ENCODE measurements at regions not wholly inside any gene's neighbourhood (a gene's known extent, or its start where the extent isn't known, plus 50 kb on each side); places are given as distances from the start of the nearest gene placed in this dataset.

DNA sequence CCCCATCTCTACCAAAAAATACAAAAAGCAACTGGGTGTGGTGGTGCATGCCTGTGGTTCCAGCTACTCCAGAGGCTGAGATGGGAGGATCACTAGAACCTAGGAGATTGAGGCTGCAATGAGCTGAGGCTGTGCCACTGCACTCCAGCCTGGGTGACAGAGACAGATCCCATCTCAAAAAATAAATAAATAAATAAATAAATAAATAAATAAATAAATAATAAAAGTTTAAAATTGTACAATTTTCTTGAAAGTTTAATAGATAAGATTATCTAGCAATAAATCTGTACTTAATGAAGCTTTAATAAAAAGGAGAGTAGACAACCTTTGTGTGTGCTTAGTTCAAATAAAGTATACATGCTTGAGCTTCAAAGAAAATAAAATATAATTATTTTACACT is 310.0 kb upstream of the LRIG3 start (continued):
- TF ChIP-seq ZNF132 (tag by site-specific recombination; IDR thresholded peaks at IDR 0.05; ENCODE audit: borderline replicate concordance) (no peak), ZNF112 (tag by site-specific recombination; IDR thresholded peaks at IDR 0.05) (no peak), OVOL3 (tag by site-specific recombination; IDR thresholded peaks at IDR 0.05) (no peak), ZNF140 (tag by site-specific recombination; IDR thresholded peaks at IDR 0.05) (peak; percentile 51; the same call in 1 of the 2 replicates), ZNF391 (tag by site-specific recombination; IDR thresholded peaks at IDR 0.05; ENCODE audit: borderline replicate concordance, low read depth) (no peak), ZNF184 (tag by site-specific recombination; IDR thresholded peaks at IDR 0.05) (no peak), ZNF560 (tag by site-specific recombination; IDR thresholded peaks at IDR 0.05; ENCODE audit: borderline replicate concordance) (no peak), ZSCAN30 (tag by site-specific recombination; IDR thresholded peaks at IDR 0.05) (no peak), ZNF510 (tag by site-specific recombination; IDR thresholded peaks at IDR 0.05; ENCODE audit: insufficient replicate concordance) (peak; percentile 65), ZNF664 (tag by site-specific recombination; IDR thresholded peaks at IDR 0.05) (no peak), ZBTB7A (tag by site-specific recombination; IDR thresholded peaks at IDR 0.05; ENCODE audit: low read depth) (no peak), WT1 (tag by site-specific recombination; IDR thresholded peaks at IDR 0.05) (no peak), REPIN1 (tag by site-specific recombination; IDR thresholded peaks at IDR 0.05; ENCODE audit: low read depth) (no peak), ZNF843 (tag by site-specific recombination; IDR thresholded peaks at IDR 0.05) (no peak), ZIC2 (tag by site-specific recombination; IDR thresholded peaks at IDR 0.05) (no peak), ZNF561 (tag by site-specific recombination; IDR thresholded peaks at IDR 0.05; ENCODE audit: borderline replicate concordance) (no peak), PRDM1 (tag by site-specific recombination; IDR thresholded peaks at IDR 0.05) (no peak), ZNF585B (tag by site-specific recombination; IDR thresholded peaks at IDR 0.05) (no peak), ZXDB (tag by site-specific recombination; IDR thresholded peaks at IDR 0.05) (peak; percentile 53; the same call in 1 of the 2 replicates), YY2 (tag by site-specific recombination; IDR thresholded peaks at IDR 0.05) (no peak), GLIS1 (tag by site-specific recombination; IDR thresholded peaks at IDR 0.05) (no peak), ZNF654 (tag by site-specific recombination; IDR thresholded peaks at IDR 0.05; ENCODE audit: low read depth) (peak; percentile 20; the same call in 1 of the 2 replicates), ZNF660 (tag by site-specific recombination; IDR thresholded peaks at IDR 0.05) (no peak)
- TF ChIP-seq, protein P1, sequence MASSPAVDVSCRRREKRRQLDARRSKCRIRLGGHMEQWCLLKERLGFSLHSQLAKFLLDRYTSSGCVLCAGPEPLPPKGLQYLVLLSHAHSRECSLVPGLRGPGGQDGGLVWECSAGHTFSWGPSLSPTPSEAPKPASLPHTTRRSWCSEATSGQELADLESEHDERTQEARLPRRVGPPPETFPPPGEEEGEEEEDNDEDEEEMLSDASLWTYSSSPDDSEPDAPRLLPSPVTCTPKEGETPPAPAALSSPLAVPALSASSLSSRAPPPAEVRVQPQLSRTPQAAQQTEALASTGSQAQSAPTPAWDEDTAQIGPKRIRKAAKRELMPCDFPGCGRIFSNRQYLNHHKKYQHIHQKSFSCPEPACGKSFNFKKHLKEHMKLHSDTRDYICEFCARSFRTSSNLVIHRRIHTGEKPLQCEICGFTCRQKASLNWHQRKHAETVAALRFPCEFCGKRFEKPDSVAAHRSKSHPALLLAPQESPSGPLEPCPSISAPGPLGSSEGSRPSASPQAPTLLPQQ (tag by site-specific recombination; IDR thresholded peaks at IDR 0.05), result no peak
- TF ChIP-seq, protein P2, sequence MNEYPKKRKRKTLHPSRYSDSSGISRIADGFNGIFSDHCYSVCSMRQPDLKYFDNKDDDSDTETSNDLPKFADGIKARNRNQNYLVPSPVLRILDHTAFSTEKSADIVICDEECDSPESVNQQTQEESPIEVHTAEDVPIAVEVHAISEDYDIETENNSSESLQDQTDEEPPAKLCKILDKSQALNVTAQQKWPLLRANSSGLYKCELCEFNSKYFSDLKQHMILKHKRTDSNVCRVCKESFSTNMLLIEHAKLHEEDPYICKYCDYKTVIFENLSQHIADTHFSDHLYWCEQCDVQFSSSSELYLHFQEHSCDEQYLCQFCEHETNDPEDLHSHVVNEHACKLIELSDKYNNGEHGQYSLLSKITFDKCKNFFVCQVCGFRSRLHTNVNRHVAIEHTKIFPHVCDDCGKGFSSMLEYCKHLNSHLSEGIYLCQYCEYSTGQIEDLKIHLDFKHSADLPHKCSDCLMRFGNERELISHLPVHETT (tag by site-specific recombination; IDR thresholded peaks at IDR 0.05), result no peak
- TF ChIP-seq, protein P3, sequence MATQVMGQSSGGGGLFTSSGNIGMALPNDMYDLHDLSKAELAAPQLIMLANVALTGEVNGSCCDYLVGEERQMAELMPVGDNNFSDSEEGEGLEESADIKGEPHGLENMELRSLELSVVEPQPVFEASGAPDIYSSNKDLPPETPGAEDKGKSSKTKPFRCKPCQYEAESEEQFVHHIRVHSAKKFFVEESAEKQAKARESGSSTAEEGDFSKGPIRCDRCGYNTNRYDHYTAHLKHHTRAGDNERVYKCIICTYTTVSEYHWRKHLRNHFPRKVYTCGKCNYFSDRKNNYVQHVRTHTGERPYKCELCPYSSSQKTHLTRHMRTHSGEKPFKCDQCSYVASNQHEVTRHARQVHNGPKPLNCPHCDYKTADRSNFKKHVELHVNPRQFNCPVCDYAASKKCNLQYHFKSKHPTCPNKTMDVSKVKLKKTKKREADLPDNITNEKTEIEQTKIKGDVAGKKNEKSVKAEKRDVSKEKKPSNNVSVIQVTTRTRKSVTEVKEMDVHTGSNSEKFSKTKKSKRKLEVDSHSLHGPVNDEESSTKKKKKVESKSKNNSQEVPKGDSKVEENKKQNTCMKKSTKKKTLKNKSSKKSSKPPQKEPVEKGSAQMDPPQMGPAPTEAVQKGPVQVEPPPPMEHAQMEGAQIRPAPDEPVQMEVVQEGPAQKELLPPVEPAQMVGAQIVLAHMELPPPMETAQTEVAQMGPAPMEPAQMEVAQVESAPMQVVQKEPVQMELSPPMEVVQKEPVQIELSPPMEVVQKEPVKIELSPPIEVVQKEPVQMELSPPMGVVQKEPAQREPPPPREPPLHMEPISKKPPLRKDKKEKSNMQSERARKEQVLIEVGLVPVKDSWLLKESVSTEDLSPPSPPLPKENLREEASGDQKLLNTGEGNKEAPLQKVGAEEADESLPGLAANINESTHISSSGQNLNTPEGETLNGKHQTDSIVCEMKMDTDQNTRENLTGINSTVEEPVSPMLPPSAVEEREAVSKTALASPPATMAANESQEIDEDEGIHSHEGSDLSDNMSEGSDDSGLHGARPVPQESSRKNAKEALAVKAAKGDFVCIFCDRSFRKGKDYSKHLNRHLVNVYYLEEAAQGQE (tag by site-specific recombination; IDR thresholded peaks at IDR 0.05), result 0 out of 2 replicates have a peak, but pooled peaks have one; percentile 53
- TF ChIP-seq, protein P4, sequence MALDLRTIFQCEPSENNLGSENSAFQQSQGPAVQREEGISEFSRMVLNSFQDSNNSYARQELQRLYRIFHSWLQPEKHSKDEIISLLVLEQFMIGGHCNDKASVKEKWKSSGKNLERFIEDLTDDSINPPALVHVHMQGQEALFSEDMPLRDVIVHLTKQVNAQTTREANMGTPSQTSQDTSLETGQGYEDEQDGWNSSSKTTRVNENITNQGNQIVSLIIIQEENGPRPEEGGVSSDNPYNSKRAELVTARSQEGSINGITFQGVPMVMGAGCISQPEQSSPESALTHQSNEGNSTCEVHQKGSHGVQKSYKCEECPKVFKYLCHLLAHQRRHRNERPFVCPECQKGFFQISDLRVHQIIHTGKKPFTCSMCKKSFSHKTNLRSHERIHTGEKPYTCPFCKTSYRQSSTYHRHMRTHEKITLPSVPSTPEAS (tag by site-specific recombination; IDR thresholded peaks at IDR 0.05), result no peak
- TF ChIP-seq, protein P5, sequence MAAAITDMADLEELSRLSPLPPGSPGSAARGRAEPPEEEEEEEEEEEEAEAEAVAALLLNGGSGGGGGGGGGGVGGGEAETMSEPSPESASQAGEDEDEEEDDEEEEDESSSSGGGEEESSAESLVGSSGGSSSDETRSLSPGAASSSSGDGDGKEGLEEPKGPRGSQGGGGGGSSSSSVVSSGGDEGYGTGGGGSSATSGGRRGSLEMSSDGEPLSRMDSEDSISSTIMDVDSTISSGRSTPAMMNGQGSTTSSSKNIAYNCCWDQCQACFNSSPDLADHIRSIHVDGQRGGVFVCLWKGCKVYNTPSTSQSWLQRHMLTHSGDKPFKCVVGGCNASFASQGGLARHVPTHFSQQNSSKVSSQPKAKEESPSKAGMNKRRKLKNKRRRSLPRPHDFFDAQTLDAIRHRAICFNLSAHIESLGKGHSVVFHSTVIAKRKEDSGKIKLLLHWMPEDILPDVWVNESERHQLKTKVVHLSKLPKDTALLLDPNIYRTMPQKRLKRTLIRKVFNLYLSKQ (tag by site-specific recombination; IDR thresholded peaks at IDR 0.05; ENCODE audit: borderline replicate concordance), result no peak
- TF ChIP-seq, protein P6, sequence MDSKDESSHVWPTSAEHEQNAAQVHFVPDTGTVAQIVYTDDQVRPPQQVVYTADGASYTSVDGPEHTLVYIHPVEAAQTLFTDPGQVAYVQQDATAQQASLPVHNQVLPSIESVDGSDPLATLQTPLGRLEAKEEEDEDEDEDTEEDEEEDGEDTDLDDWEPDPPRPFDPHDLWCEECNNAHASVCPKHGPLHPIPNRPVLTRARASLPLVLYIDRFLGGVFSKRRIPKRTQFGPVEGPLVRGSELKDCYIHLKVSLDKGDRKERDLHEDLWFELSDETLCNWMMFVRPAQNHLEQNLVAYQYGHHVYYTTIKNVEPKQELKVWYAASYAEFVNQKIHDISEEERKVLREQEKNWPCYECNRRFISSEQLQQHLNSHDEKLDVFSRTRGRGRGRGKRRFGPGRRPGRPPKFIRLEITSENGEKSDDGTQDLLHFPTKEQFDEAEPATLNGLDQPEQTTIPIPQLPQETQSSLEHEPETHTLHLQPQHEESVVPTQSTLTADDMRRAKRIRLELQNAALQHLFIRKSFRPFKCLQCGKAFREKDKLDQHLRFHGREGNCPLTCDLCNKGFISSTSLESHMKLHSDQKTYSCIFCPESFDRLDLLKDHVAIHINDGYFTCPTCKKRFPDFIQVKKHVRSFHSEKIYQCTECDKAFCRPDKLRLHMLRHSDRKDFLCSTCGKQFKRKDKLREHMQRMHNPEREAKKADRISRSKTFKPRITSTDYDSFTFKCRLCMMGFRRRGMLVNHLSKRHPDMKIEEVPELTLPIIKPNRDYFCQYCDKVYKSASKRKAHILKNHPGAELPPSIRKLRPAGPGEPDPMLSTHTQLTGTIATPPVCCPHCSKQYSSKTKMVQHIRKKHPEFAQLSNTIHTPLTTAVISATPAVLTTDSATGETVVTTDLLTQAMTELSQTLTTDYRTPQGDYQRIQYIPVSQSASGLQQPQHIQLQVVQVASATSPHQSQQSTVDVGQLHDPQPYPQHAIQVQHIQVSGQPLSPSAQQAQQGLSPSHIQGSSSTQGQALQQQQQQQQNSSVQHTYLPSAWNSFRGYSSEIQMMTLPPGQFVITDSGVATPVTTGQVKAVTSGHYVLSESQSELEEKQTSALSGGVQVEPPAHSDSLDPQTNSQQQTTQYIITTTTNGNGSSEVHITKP (tag by site-specific recombination; IDR thresholded peaks at IDR 0.05), result no peak
